Heart right ventricle (tissue), 16 donors: ENCODE measurements at regions not wholly inside any gene's neighbourhood (a gene's known extent, or its start where the extent isn't known, plus 50 kb on each side); places are given as distances from the start of the nearest gene placed in this dataset.
"Not testable (repeated sequence)": the region's sequence is repeated elsewhere in the genome, so short reads cannot be mapped to it uniquely, and the experiment has no call there.

ENCODE experiments used
- ATAC-seq, 8 donors: fragments of 200-7000 bp; cut with Tn5 transposase; one replicate each; pipeline ENCODE4 v1.9.1; 2020; ENCODE audit warnings: mild to moderate bottlenecking in 8 of 8, moderate library complexity in 8 of 8, moderate number of reproducible peaks in 1 of 8
- DNase-seq, 2 donors: peaks; one replicate each; pipeline ENCODE4 v3.0.0-alpha.2; 2020
- H3K27ac ChIP-seq, 10 donors: fragments of 200-600 bp; sonication (generic) in 2 of 10; one replicate each; pipeline versions ENCODE4 v1.5.0 to v1.8.0; 2020 to 2022; ENCODE audit warnings: mild to moderate bottlenecking in 3 of 10
- H3K27me3 ChIP-seq, 7 donors: fragments of 200-600 bp; one replicate each; pipeline ENCODE4 v1.8.0; 2021 to 2022; ENCODE audit warnings: mild to moderate bottlenecking in 2 of 7
- H3K36me3 ChIP-seq, 9 donors: fragments of 200-600 bp; sonication (generic) in 1 of 9; one replicate each; pipeline versions ENCODE4 v1.5.0 to v1.8.0; 2020 to 2022; ENCODE audit warnings: mild to moderate bottlenecking in 2 of 9
- H3K4me1 ChIP-seq, 9 donors: fragments of 200-600 bp; sonication (generic) in 1 of 9; one replicate each; pipeline versions ENCODE4 v1.5.0 to v1.8.0; 2020 to 2022; ENCODE audit warnings: mild to moderate bottlenecking in 4 of 9
- H3K4me3 ChIP-seq, 10 donors: fragments of 200-600 bp; sonication (generic) in 2 of 10; one replicate each; pipeline versions ENCODE4 v1.5.0 to v1.8.0; 2020 to 2022; ENCODE audit warnings: mild to moderate bottlenecking in 7 of 10, moderate library complexity in 2 of 10
- H3K9me3 ChIP-seq, 11 donors: fragments of 200-600 bp in 10 of 11; sonication (generic) in 2 of 11; one replicate each; pipeline versions ENCODE4 v1.5.0 to v1.8.0; 2013 to 2022; ENCODE audit warnings: mild to moderate bottlenecking in 2 of 11, control low read depth in 1 of 11, moderate library complexity in 1 of 11
- WGBS, 2 donors: extraction: QIAGEN DNeasy Blood & Tissue Kit; methylation state at CpG; one replicate each; pipeline ENCODE4 v1.1.7; 2013; ENCODE audit warnings: inconsistent platforms in 1 of 2; 5-methylcytosine and 5-hydroxymethylcytosine counted together
- intact Hi-C, 10 donors: fragments of 100-400 bp; cut with DNase I; formaldehyde crosslinking; loops; one replicate each; pipeline versions ENCODE4 v1.11.1 to v1.14.2; 2022
- TF ChIP-seq, protein P1 (sequence below), 9 donors: fragments of 200-600 bp; sonication (generic) in 2 of 9; IDR thresholded peaks; one replicate each; pipeline versions ENCODE4 v1.5.0 to v1.8.0; 2021 to 2022; ENCODE audit warnings: antibody characterized with exemption in 9 of 9, mild to moderate bottlenecking in 5 of 9, moderate library complexity in 1 of 9
- donor health status: Arrhythmogenic right ventricular cardiomyopathy.
- donor health status: ischemic (EF 13 %, LVEDD 7.1; RV severe dilation, severe dysfunction).
- donor health status: healthy with polysubstance abuse.
- donor health status: DM: no; HTN: yes; CAD: no.
- donor health status: DM: no; HTN: no; CAD: no.
- donor health status: ischemic (EF 25% LVEDD 6.9; RV normal size, moderate dysfunction).
- donor health status: ischemic (EF 25% LVEDD 5.7; RV mildly dilated, moderate dysfunction).
- donor health status: healthy.
- donor health status: DM: yes; HTN: yes; CAD: no.
- donor health status: Ischemic cardiomyopathy.
- donor health status: ischemic (EF 35%, LVEDD 5.7; RV mildly dilated, moderate dysfunction).
- donor health status: nonischemic (EF 11% LVEDD 7.7; RV severe dilation, severe dysfunction).
- donor health status: DM: yes; HTN: yes; CAD: no.
- donor health status: PGD.
- donor health status: ischemic (EF 29% LVEDD 5.4; RV normal size, mild dysfunction).
- donor health status: nonischemic (EF 23%, LVEDD 6.1; RV moderate dilation, normal function).

DNA sequence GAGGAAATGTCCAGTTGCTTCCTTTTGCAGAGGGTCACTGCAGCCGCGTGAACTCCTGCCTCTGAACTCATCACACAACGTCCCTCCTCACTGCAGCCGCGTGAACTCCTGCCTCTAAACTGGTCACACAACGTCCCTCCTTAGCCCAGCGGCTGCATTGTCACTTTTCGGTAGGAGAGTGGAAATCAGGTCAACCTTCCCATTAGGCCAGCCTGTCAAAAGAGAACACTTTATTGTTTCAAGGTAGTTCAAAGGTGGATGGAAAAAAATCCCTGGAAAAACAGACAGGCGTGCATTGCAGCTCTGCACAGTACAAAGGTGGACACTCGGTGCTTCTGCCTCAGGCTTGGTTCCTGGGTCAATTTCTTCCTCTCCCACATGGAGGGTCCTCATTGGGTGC lies 280.2 kb downstream of the FOXL1 start:
- no peak overlapping the region for H3K4me3 ChIP-seq
- no peaks in the 10 kb centered on the region for H3K9me3 ChIP-seq
- DNase-seq, result no peak
- WGBS, 2 donors, result 58 to 70% methylated on average over 10 of the region's 10 CpGs
- H3K4me1 ChIP-seq, result peaks cover 0 to 5% (median 0%) of the 10 kb centered on the region in 9 donors
- no peak overlapping the region for H3K27ac ChIP-seq
- no peaks in the 10 kb centered on the region for H3K36me3 ChIP-seq
- intact Hi-C loops, result loop anchor here in 1 of 10 donors (10.0 kb wide), 1 partner anchor 196 kb away; no protein-coding TSS in a partner anchor
- TF ChIP-seq, protein P1, sequence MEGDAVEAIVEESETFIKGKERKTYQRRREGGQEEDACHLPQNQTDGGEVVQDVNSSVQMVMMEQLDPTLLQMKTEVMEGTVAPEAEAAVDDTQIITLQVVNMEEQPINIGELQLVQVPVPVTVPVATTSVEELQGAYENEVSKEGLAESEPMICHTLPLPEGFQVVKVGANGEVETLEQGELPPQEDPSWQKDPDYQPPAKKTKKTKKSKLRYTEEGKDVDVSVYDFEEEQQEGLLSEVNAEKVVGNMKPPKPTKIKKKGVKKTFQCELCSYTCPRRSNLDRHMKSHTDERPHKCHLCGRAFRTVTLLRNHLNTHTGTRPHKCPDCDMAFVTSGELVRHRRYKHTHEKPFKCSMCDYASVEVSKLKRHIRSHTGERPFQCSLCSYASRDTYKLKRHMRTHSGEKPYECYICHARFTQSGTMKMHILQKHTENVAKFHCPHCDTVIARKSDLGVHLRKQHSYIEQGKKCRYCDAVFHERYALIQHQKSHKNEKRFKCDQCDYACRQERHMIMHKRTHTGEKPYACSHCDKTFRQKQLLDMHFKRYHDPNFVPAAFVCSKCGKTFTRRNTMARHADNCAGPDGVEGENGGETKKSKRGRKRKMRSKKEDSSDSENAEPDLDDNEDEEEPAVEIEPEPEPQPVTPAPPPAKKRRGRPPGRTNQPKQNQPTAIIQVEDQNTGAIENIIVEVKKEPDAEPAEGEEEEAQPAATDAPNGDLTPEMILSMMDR (IDR thresholded peaks at IDR 0.05), result no peak
- peaks cover 0 to 2% (median 0%) of the 10 kb centered on the region in 7 donors for H3K27me3 ChIP-seq
- ATAC-seq, result peak in 1 of 8 donors; percentile 22

DNA sequence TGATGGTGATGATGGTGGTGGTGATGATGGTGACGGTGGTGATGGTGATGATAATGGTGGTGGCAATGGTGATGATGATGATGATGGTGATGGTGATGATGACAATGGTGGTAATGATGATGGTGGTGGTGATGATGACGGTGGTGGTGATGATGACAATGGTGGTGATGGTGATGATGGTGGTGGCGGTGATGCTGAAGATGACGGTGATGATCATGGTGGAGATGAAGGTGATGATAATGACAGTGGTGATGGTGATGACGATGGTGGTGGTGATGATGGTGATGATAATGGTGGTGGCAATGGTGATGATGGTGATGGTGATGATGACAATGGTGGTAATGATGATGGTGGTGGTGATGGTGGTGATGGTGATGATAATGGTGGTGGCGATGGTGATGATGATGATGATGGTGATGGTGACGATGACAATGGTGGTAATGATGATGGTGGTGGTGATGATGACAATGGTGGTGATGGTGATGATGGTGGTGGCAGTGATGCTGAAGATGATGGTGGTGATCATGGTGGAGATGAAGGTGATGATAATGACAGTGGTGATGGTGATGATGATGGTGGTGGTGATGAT lies 283.0 kb downstream of the FOXL1 start:
- intact Hi-C loops, result loop anchor here in 1 of 10 donors (10.0 kb wide), 1 partner anchor 123 kb away; no protein-coding TSS in a partner anchor
- 98% methylated on average over 7 of the region's 7 CpGs for whole genome bisulfite sequencing, 2 donors
- ATAC-seq, H3K4me3 ChIP-seq, H3K36me3 ChIP-seq, H3K27me3 ChIP-seq, H3K9me3 ChIP-seq, H3K27ac ChIP-seq, DNase-seq: not testable (repeated sequence)
- peaks cover 0 to 13% (median 5%) of the 10 kb centered on the region in 9 donors for H3K4me1 ChIP-seq

DNA sequence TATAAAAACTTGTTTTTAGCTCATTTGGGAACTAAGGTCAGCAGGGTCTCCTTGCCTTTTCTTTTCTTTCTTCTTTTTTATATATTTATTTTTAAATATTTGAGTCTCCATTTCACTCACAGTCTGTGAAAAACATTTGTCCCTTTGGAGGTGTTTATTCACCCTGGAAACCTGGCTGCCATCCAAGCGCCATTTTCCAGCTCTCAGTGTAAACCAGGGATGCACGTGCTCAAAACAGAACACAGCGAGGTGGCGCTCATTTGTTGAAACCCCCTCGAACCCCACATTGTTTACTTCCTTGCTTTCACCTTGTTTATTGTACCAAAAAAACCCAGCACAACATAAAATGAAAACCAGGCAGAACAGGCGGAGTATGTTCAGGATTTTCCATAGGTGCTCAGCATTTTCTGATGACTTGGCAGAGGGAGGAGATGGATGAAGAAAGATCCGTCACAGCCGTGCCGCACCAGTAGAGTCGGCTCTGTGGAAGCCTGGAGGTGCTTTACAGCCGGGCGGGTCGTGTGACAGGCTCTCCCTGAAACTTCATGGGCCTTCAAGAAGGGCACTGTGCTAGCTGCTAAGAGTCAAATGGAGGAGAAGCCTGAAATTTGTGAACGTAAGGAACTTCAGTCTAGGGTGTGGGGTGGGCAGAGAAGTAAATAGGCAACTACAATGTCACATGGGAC lies 284.4 kb downstream of the FOXL1 start:
- intact Hi-C loops, result loop anchor here in 1 of 10 donors (10.0 kb wide), 1 partner anchor 122 kb away; no protein-coding TSS in a partner anchor
- Histone ChIP-seq H3K4me3 (no peak overlapping the region), H3K36me3 (no peaks in the 10 kb centered on the region), H3K27ac (no peak overlapping the region), H3K9me3 (no peaks in the 10 kb centered on the region), H3K4me1 (peaks cover 0 to 20% (median 5%) of the 10 kb centered on the region in 9 donors), H3K27me3 (no peaks in the 10 kb centered on the region)
- TF ChIP-seq, protein P1 (IDR thresholded peaks at IDR 0.05), result no peak
- ATAC-seq, result no peak
- 56 to 63% methylated on average over 14 of the region's 14 CpGs for WGBS, 2 donors
- peak; percentile 40 to 41 for DNase-seq

DNA sequence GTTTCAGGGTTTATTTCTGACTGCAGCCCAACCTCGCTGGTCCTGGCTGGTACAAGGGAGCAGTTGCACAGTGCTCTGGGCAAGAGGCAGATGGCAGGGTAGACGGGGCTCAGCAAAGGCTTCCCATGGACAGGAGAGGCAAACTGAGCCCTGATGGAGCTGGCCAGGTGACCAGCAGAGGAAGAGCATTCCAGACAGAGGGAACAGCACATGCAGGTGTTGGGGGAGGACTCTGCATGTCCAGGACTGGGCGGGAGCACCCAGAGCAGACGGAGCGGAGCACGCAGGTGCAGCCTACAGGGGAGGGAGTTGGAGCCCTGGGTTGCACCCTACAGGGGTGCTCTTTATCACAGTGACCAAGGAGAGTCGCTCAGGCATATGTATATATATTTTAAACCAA lies 285.3 kb downstream of the FOXL1 start:
- intact Hi-C loops, result loop anchor here in 1 of 10 donors (10.0 kb wide), 1 partner anchor 121 kb away; no protein-coding TSS in a partner anchor
- TF ChIP-seq, protein P1 (IDR thresholded peaks at IDR 0.05), result no peak
- H3K9me3 ChIP-seq, result no peaks in the 10 kb centered on the region
- WGBS, 2 donors, result 91 to 93% methylated on average over 7 of the region's 7 CpGs
- H3K27me3 ChIP-seq, result no peaks in the 10 kb centered on the region
- DNase-seq (no peak), ATAC-seq (no peak)
- H3K4me3 ChIP-seq, result no peak overlapping the region
- H3K36me3 ChIP-seq, result no peaks in the 10 kb centered on the region
- H3K4me1 ChIP-seq, result peaks cover 0 to 20% (median 5%) of the 10 kb centered on the region in 9 donors
- no peak overlapping the region for H3K27ac ChIP-seq
